LNCaP clone FGC (cell line): ENCODE measurements at regions not wholly inside any gene's neighbourhood (a gene's known extent, or its start where the extent isn't known, plus 50 kb on each side); places are given as distances from the start of the nearest gene placed in this dataset.

Source experiments
- DNase-seq: peaks from one replicate; pipeline ENCODE4 v3.0.0-alpha.2; 2011; ENCODE audit warnings: low read depth
- H3K4me3 ChIP-seq: 2 replicates; pipeline ENCODE4 v1.5.1; 2011; ENCODE audit warnings: mild to moderate bottlenecking, low read depth, low read length, control low read depth
- TF ChIP-seq, protein P1 (sequence below): IDR thresholded peaks from 2 replicates; pipeline ENCODE4 v1.5.1; 2012; ENCODE audit warnings: mild to moderate bottlenecking; ENCODE audit not compliant: control insufficient read depth, insufficient read depth; ENCODE audit errors: extremely low read depth

DNA sequence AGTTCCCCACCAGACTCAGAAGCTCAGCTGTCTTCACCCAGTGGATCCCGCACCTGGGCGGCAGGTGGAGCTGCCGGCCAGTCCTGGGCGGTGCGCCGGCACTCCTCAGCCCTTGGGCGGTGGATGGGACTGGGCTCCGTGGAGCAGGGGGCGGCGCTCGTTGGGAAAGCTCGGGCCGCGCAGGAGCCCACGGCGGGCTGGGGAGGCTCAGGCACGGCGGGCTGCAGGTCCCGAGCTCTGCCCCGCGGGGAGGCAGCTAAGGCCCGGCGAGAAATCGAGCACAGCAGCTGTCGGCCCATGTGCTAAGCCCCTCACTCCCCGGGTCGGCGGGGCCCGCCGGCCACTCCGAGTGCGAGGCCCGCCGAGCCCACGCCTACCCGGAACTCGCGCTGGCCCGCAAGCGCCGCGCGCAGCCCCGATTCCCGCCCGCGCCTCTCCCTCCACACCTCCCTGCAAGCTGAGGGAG lies 560.0 kb downstream of the BRINP1 start:
- H3K4me3 ChIP-seq, result no peak overlapping the region
- no peak for DNase-seq
- TF ChIP-seq, protein P1, sequence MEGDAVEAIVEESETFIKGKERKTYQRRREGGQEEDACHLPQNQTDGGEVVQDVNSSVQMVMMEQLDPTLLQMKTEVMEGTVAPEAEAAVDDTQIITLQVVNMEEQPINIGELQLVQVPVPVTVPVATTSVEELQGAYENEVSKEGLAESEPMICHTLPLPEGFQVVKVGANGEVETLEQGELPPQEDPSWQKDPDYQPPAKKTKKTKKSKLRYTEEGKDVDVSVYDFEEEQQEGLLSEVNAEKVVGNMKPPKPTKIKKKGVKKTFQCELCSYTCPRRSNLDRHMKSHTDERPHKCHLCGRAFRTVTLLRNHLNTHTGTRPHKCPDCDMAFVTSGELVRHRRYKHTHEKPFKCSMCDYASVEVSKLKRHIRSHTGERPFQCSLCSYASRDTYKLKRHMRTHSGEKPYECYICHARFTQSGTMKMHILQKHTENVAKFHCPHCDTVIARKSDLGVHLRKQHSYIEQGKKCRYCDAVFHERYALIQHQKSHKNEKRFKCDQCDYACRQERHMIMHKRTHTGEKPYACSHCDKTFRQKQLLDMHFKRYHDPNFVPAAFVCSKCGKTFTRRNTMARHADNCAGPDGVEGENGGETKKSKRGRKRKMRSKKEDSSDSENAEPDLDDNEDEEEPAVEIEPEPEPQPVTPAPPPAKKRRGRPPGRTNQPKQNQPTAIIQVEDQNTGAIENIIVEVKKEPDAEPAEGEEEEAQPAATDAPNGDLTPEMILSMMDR, result peak; percentile 38; the same call in 1 of the 2 replicates

- no peak overlapping the region for H3K4me3 ChIP-seq
- TF ChIP-seq, protein P1, result no peak
- DNase-seq, result no peak
These were observed 539.9 kb downstream of the BRINP1 start for GRCh38 chr9:118829334-118829733.

- TF ChIP-seq, protein P1, result no peak
- no peak overlapping the region for H3K4me3 ChIP-seq
- no peak for DNase-seq
These were observed 536.9 kb downstream of the BRINP1 start for GRCh38 chr9:118832371-118832770.

GRCh38 chr9:118836891-118837290 lies 532.3 kb downstream of the BRINP1 start:
- TF ChIP-seq, protein P1, result no peak
- DNase-seq, result no peak
- H3K4me3 ChIP-seq, result no peak overlapping the region

- TF ChIP-seq, protein P1, result no peak
- no peak for DNase-seq
- no peak overlapping the region for H3K4me3 ChIP-seq
These were observed 497.7 kb downstream of the BRINP1 start for GRCh38 chr9:118871531-118871930.

DNA sequence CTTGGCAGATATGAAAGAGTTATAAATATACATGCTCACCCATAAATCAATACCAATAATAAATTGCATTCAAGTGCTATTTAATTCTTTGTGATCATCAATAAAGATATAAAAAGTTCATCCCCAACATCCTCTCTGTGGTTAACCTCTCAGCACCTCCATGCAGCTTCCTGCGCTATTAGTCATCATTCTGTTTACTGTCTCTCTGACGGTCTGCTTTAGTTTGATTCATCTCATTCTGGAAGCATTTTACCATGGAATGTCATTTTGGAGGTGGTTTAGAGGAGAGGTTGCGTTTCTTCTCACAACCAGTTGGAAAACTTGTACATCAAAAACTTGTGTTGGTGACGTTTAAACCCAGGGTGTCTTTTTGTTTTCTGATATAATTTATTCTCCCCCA lies 486.6 kb downstream of the BRINP1 start:
- H3K4me3 ChIP-seq, result no peak overlapping the region
- no peak for DNase-seq
- TF ChIP-seq, protein P1, result no peak

DNA sequence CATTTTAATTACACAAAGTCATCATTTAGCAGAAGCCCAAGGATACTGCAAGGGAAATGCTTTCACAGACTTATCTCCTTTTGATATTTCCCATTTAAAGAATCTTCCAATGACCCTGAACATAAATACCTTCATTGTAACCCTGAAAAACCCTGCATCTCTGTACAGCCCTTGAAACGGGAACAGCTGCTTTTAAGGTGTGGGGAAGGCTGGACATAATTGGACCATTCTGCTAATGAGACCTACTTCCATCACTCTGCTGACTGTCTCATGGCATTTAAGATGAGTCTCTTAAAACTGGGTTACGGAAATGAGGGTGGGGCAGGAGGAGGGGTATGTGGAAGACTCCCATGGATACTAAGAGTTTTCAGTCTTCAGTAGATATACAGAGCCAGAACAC lies 485.8 kb downstream of the BRINP1 start:
- no peak overlapping the region for H3K4me3 ChIP-seq
- DNase-seq, result no peak
- TF ChIP-seq, protein P1, result no peak
